SK-N-SH (cell line): ENCODE measurements at regions not wholly inside any gene's neighbourhood (a gene's known extent, or its start where the extent isn't known, plus 50 kb on each side); places are given as distances from the start of the nearest gene placed in this dataset.

Experiments
- CTCF ChIA-PET: fragments of 300-600, 350-600 bp; formaldehyde crosslinking; extraction: SDS; loops from one replicate; lab custom pipeline; 2021; lab: Yijun Ruan, JAX
- POLR2A ChIA-PET: fragments of 350-600 bp; sonication (Branson Sonifier 250); formaldehyde crosslinking; extraction: SDS; loops from one replicate; lab custom pipeline; 2020; ENCODE audit warnings: antibody characterized with exemption, inconsistent platforms; lab: Yijun Ruan, JAX
- DNase-seq: peaks from one replicate; pipeline ENCODE4 v3.0.0; 2012
- H2AFZ ChIP-seq: fragments of 200-600 bp; sonication (generic); 2 replicates; pipeline ENCODE4 v1.8.1; 2016; ENCODE audit warnings: antibody characterized with exemption, mild to moderate bottlenecking, low read depth
- H3F3A ChIP-seq: fragments of 200-600 bp; sonication (generic); replicated peaks from 2 replicates; pipeline ENCODE3; 2016; ENCODE audit warnings: antibody characterized with exemption, mild to moderate bottlenecking; ENCODE audit not compliant: insufficient read depth
- H3K27ac ChIP-seq, 2 experiments: fragments of 200-500 bp in 1 of 2; fragments of 200-600 bp in 1 of 2; sonication (Bioruptor generic) in 1 of 2; sonication (generic), shearing (Covaris generic) in 1 of 2; 2 replicates each; pipeline versions ENCODE4 v1.5.1 to v1.6.1; 2014 to 2016; ENCODE audit warnings: low read depth in 2 of 2, inconsistent platforms in 1 of 2, low read length in 1 of 2, mild to moderate bottlenecking in 1 of 2, mixed read lengths in 1 of 2
- H3K27me3 ChIP-seq: fragments of 200-600 bp; sonication (generic), shearing (Covaris generic); 2 replicates; pipeline ENCODE4 v1.6.1; 2016; ENCODE audit warnings: mixed run types; ENCODE audit not compliant: insufficient read depth
- H3K36me3 ChIP-seq, 2 experiments: fragments of 200-500 bp in 1 of 2; fragments of 200-600 bp in 1 of 2; sonication (Bioruptor generic) in 1 of 2; sonication (generic) in 1 of 2; replicated peaks in 1 of 2; 2 replicates each; pipeline versions ENCODE3 to v1.5.1; 2014 to 2016; ENCODE audit warnings: low read length in 1 of 2, mild to moderate bottlenecking in 1 of 2; ENCODE audit not compliant: insufficient read depth in 2 of 2, control insufficient read depth in 1 of 2
- H3K4me1 ChIP-seq, 2 experiments: fragments of 200-500 bp in 1 of 2; fragments of 200-600 bp in 1 of 2; sonication (Bioruptor generic) in 1 of 2; sonication (generic), shearing (Covaris generic) in 1 of 2; 2 replicates each; pipeline versions ENCODE4 v1.5.1 to v1.6.1; 2014 to 2016; ENCODE audit warnings: low read depth in 1 of 2, low read length in 1 of 2, mixed run types in 1 of 2; ENCODE audit not compliant: insufficient read depth in 2 of 2, control insufficient read depth in 1 of 2
- H3K4me2 ChIP-seq: fragments of 200-600 bp; sonication (generic), shearing (Covaris generic); 2 replicates; pipeline ENCODE4 v1.6.1; 2017; ENCODE audit warnings: mixed run types
- H3K4me3 ChIP-seq, 2 experiments: fragments of 200-500 bp in 1 of 2; fragments of 200-600 bp in 1 of 2; sonication (Bioruptor generic) in 1 of 2; sonication (generic), shearing (Covaris generic) in 1 of 2; 2 replicates each; pipeline versions ENCODE4 v1.5.1 to v1.8.1; 2014 to 2016; ENCODE audit warnings: low read depth in 2 of 2, inconsistent platforms in 1 of 2, low read length in 1 of 2, mild to moderate bottlenecking in 1 of 2, mixed read lengths in 1 of 2, moderate library complexity in 1 of 2
- H3K79me2 ChIP-seq: fragments of 200-600 bp; sonication (generic); 2 replicates; pipeline ENCODE4 v1.8.1; 2017; ENCODE audit warnings: mild to moderate bottlenecking; ENCODE audit not compliant: insufficient read depth
- H3K9ac ChIP-seq: fragments of 200-600 bp; sonication (generic); 2 replicates; pipeline ENCODE4 v1.6.1; 2017; ENCODE audit warnings: mixed run types
- H3K9me2 ChIP-seq: fragments of 200-600 bp; sonication (generic); 2 replicates; pipeline ENCODE4 v1.6.1; 2017; ENCODE audit warnings: mixed run types
- H3K9me3 ChIP-seq: fragments of 200-600 bp; sonication (generic); 2 replicates; pipeline ENCODE4 v1.6.1; 2017; ENCODE audit warnings: mixed run types, mild to moderate bottlenecking, moderate library complexity
- H4K20me1 ChIP-seq: fragments of 200-600 bp; sonication (generic); 2 replicates; pipeline ENCODE4 v1.6.1; 2017; ENCODE audit warnings: mild to moderate bottlenecking, mixed run types; ENCODE audit not compliant: insufficient read depth
- CHD2 ChIP-seq: fragments of 150-350 bp; IDR thresholded peaks from 2 replicates; pipeline ENCODE4 v1.6.1; 2018; ENCODE audit warnings: low read length; ENCODE audit not compliant: partially characterized antibody
- EP300 ChIP-seq, 2 experiments: IDR thresholded peaks; 2 replicates each; pipeline versions ENCODE4 v1.4.0 to v1.6.1; 2012; ENCODE audit warnings: borderline replicate concordance in 1 of 2, low read depth in 1 of 2, low read length in 1 of 2
- EZH2phosphoT487 ChIP-seq: fragments of 200-600 bp; sonication (generic); IDR thresholded peaks from 2 replicates; pipeline ENCODE4 v1.6.1; 2017; ENCODE audit warnings: low read depth, mixed run types, mild to moderate bottlenecking, antibody characterized with exemption, moderate library complexity, borderline replicate concordance
- FOSL2 ChIP-seq: IDR thresholded peaks from 2 replicates; pipeline ENCODE4 v1.4.0; 2012; ENCODE audit warnings: low read depth, mild to moderate bottlenecking, moderate library complexity, borderline replicate concordance
- FOXJ3 ChIP-seq: sonication (generic); formaldehyde crosslinking; IDR thresholded peaks from 2 replicates; pipeline ENCODE4 v1.5.1; 2020; ENCODE audit warnings: mild to moderate bottlenecking, missing genetic modification reagents
- FOXM1 ChIP-seq: IDR thresholded peaks from 2 replicates; pipeline ENCODE4 v1.4.0; 2012; ENCODE audit warnings: low read depth, mild to moderate bottlenecking
- IRF3 ChIP-seq: fragments of 150-350 bp; IDR thresholded peaks from 2 replicates; pipeline ENCODE4 v1.6.1; 2016; ENCODE audit warnings: mild to moderate bottlenecking, low read depth, low read length
- MEF2A ChIP-seq: IDR thresholded peaks from 2 replicates; pipeline ENCODE4 v1.4.0; 2012; ENCODE audit warnings: low read depth, borderline replicate concordance
- MXI1 ChIP-seq: IDR thresholded peaks from 2 replicates; pipeline ENCODE4 v1.6.1; 2012; ENCODE audit warnings: mild to moderate bottlenecking, low read depth, low read length, improper control_type of control experiment
- NFIC ChIP-seq: IDR thresholded peaks from 2 replicates; pipeline ENCODE4 v1.4.0; 2012; ENCODE audit warnings: borderline replicate concordance
- NRF1 ChIP-seq: IDR thresholded peaks from 2 replicates; pipeline ENCODE4 v1.6.1; 2012; ENCODE audit warnings: low read depth, mild to moderate bottlenecking, low read length
- POLR2AphosphoS5 ChIP-seq: IDR thresholded peaks from 2 replicates; pipeline ENCODE4 v1.6.1; 2012; ENCODE audit warnings: low read depth, low read length
- RCOR1 ChIP-seq: fragments of 150-350 bp; IDR thresholded peaks from 2 replicates; pipeline ENCODE4 v1.6.1; 2017; ENCODE audit warnings: antibody characterized with exemption, low read length
- RFX5 ChIP-seq: IDR thresholded peaks from 2 replicates; pipeline ENCODE4 v1.6.1; 2012; ENCODE audit warnings: mild to moderate bottlenecking, improper control_type of control experiment, low read length
- SIN3A ChIP-seq: IDR thresholded peaks from 2 replicates; pipeline ENCODE4 v1.6.1; 2012; ENCODE audit warnings: low read depth, mild to moderate bottlenecking, low read length, moderate library complexity, borderline replicate concordance
- TCF12 ChIP-seq: IDR thresholded peaks from 2 replicates; pipeline ENCODE4 v1.4.0; 2012
- USF1 ChIP-seq: IDR thresholded peaks from 2 replicates; pipeline ENCODE4 v1.4.0; 2012; ENCODE audit warnings: low read depth, borderline replicate concordance
- WGBS: methylation state at CpG from one replicate; pipeline ENCODE4 v1.1.6; 2017; ENCODE audit warnings: low lambda C conversion rate; 5-methylcytosine and 5-hydroxymethylcytosine counted together
- TF ChIP-seq, protein P1 (sequence below): IDR thresholded peaks from 2 replicates; pipeline ENCODE4 v1.4.0; 2012; ENCODE audit warnings: low read depth, borderline replicate concordance
- TF ChIP-seq, protein P2 (sequence below): IDR thresholded peaks from 2 replicates; pipeline ENCODE4 v1.4.0; 2012; ENCODE audit warnings: low read depth
- TF ChIP-seq, protein P3 (sequence below): IDR thresholded peaks from 2 replicates; pipeline ENCODE4 v1.6.1; 2012; ENCODE audit warnings: mild to moderate bottlenecking, low read depth, low read length, moderate library complexity

DNA sequence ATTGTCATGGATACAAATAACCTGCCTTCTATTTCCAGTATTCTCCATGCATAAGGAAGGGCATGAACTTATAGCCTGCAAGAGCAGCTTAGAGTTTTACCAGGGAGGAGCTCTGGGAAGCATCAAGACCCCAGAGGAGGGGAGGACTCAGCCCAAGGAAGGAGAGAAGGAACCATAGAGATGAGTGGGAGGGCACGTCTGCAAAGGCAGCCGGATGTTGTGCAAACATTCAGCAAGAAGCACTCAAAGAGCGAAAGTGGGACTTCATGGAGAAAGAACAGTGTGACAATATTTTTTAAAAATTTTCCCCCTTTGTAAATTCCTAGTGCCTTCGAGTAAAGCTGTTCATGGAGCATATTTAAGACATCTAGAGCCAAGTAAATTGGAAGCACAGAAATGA is 270.1 kb upstream of the PTGER4 start:
- DNase-seq: no peak
- Histone ChIP-seq H3K27me3 (no peaks in the 10 kb centered on the region), H3K27ac (no peak overlapping the region), H3K9me2 (no peaks in the 10 kb centered on the region; the same call in 1 of the 2 replicates), H3F3A (no peaks in the 10 kb centered on the region), H3K4me3 (no peak overlapping the region), H3K9ac (no peak overlapping the region), H3K36me3 (no peaks in the 10 kb centered on the region), H3K79me2 (no peaks in the 10 kb centered on the region), H2AFZ (no peak overlapping the region), H3K4me1 (no peaks in the 10 kb centered on the region), H3K4me2 (no peak overlapping the region), H3K9me3 (no peaks in the 10 kb centered on the region), H4K20me1 (no peaks in the 10 kb centered on the region)
- TF ChIP-seq FOSL2 (no peak), FOXJ3 (CRISPR knock-in tag) (no peak), RCOR1 (no peak), IRF3 (no peak), CHD2 (no peak), FOXM1 (no peak), MEF2A (no peak), POLR2AphosphoS5 (no peak), SIN3A (no peak), EP300 (IDR thresholded peaks at IDR 0.05; ENCODE audit: borderline replicate concordance in 1 of 2, low read depth in 1 of 2, low read length in 1 of 2) (no peak), MXI1 (no peak), RFX5 (no peak), NRF1 (no peak), TCF12 (no peak), NFIC (no peak), USF1 (no peak), EZH2phosphoT487 (no peak)
- TF ChIP-seq, protein P1, sequence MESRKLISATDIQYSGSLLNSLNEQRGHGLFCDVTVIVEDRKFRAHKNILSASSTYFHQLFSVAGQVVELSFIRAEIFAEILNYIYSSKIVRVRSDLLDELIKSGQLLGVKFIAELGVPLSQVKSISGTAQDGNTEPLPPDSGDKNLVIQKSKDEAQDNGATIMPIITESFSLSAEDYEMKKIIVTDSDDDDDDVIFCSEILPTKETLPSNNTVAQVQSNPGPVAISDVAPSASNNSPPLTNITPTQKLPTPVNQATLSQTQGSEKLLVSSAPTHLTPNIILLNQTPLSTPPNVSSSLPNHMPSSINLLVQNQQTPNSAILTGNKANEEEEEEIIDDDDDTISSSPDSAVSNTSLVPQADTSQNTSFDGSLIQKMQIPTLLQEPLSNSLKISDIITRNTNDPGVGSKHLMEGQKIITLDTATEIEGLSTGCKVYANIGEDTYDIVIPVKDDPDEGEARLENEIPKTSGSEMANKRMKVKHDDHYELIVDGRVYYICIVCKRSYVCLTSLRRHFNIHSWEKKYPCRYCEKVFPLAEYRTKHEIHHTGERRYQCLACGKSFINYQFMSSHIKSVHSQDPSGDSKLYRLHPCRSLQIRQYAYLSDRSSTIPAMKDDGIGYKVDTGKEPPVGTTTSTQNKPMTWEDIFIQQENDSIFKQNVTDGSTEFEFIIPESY: no peak
- TF ChIP-seq, protein P2, sequence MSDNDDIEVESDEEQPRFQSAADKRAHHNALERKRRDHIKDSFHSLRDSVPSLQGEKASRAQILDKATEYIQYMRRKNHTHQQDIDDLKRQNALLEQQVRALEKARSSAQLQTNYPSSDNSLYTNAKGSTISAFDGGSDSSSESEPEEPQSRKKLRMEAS: no peak
- TF ChIP-seq, protein P3, sequence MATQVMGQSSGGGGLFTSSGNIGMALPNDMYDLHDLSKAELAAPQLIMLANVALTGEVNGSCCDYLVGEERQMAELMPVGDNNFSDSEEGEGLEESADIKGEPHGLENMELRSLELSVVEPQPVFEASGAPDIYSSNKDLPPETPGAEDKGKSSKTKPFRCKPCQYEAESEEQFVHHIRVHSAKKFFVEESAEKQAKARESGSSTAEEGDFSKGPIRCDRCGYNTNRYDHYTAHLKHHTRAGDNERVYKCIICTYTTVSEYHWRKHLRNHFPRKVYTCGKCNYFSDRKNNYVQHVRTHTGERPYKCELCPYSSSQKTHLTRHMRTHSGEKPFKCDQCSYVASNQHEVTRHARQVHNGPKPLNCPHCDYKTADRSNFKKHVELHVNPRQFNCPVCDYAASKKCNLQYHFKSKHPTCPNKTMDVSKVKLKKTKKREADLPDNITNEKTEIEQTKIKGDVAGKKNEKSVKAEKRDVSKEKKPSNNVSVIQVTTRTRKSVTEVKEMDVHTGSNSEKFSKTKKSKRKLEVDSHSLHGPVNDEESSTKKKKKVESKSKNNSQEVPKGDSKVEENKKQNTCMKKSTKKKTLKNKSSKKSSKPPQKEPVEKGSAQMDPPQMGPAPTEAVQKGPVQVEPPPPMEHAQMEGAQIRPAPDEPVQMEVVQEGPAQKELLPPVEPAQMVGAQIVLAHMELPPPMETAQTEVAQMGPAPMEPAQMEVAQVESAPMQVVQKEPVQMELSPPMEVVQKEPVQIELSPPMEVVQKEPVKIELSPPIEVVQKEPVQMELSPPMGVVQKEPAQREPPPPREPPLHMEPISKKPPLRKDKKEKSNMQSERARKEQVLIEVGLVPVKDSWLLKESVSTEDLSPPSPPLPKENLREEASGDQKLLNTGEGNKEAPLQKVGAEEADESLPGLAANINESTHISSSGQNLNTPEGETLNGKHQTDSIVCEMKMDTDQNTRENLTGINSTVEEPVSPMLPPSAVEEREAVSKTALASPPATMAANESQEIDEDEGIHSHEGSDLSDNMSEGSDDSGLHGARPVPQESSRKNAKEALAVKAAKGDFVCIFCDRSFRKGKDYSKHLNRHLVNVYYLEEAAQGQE: no peak
- ChIA-PET POLR2A (no interaction called here), CTCF (no interaction called here)
- WGBS: 23% methylated on average over 4 of the region's 4 CpGs
